SK-N-MC (cell line): ENCODE measurements at regions not wholly inside any gene's neighbourhood (a gene's known extent, or its start where the extent isn't known, plus 50 kb on each side); places are given as distances from the start of the nearest gene placed in this dataset.

ENCODE experiments used
- EZH2 ChIP-seq: fragments of 200-600 bp; sonication (generic); IDR thresholded peaks from one replicate; pipeline ENCODE4 v1.6.1; 2017; ENCODE audit warnings: antibody characterized with exemption
- POLR2AphosphoS5 ChIP-seq: IDR thresholded peaks from 2 replicates; pipeline ENCODE4 v1.6.1; 2012; ENCODE audit warnings: mild to moderate bottlenecking, low read depth, low read length, borderline replicate concordance

DNA sequence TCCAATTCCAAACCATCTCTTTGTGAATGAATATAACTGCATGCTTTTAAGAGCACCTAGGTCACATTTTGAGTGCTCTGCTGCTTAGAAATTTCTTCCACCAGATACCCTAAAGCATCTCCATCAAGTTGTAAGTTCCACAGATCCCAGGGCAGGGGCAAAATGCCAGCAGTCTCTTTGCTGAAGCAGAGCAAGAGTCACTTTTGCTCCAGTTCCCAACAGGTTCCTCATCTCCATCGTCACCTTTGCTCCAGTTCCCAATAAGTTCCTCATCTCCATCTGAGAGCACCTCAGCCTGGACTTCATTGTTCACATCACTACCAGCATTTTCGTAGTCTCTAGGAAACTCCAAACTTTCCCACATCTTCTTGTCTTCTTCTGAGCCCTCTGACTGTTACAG, 116.7 kb upstream of the ALKAL2 start:
- TF ChIP-seq EZH2 (no peak), POLR2AphosphoS5 (no peak)
